CD4-positive, alpha-beta T cell treated with Interleukin-17A for 4 hours (primary cell): ENCODE measurements at regions not wholly inside any gene's neighbourhood (a gene's known extent, or its start where the extent isn't known, plus 50 kb on each side); places are given as distances from the start of the nearest gene placed in this dataset.

Source experiments
- DNase-seq: peaks from one replicate; pipeline ENCODE4 v3.0.0-alpha.2; 2020; ENCODE audit warnings: mixed read lengths

GRCh38 chr1:88104236-88104635 lies 579.8 kb upstream of the PKN2 start:
- no peak for DNase-seq

- no peak for DNase-seq
These were observed 579.2 kb upstream of the PKN2 start for GRCh38 chr1:88104886-88105285.

GRCh38 chr1:88111816-88112215 lies 572.3 kb upstream of the PKN2 start:
- no peak for DNase-seq

GRCh38 chr1:88117597-88117996 lies 566.5 kb upstream of the PKN2 start:
- DNase-seq, result no peak

DNA sequence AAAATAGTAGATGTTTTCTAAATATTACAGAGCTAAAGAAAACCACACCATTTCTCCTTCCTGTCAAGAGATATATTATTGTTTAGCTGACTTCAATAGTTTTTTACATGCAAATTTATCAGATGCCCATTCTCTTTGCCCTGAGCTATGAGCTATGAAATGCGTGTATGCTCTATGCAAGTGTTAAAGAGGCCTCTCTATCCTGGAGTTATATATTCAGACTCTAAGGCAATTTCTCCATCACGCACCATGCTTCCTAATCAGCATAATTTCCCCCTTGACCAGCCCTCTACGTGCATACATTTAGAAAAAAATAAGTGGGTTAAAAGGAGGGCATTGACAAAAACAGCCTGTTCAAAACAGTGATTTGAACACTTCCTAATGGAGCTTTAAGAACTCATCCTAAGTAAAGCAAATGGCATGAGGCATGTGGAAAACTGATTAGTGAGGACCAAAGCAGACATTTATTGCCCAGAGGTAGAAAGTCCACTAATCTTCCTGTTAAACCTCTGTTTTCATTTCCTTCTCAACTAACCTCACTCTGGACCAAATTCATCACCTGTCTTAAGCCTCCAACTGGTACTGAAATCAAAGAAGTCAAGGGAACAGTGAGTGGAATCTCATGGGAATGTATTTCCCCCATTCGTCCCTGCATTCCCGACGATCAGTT lies 565.8 kb upstream of the PKN2 start:
- DNase-seq, result no peak

- no peak for DNase-seq
These were observed 559.5 kb upstream of the PKN2 start for GRCh38 chr1:88124614-88125013.

DNA sequence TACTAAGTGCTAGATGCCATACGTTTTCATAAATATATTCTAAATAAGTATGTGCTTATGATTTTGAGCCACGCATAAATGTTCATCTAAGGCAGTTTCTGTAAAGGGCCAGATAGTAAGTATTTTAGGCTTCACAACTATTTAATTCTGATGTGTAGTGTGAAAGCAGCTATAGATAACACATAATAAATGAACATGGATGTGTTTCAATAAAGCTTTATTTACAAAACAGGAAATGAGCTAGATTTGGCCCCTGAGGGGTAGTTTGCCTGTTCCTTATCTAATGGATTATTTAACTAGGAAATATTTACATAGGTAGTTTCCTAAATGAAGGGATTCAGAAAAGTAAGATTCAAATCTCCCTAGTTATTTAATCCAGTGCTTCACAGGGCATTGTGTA lies 557.6 kb upstream of the PKN2 start:
- DNase-seq, result no peak

DNA sequence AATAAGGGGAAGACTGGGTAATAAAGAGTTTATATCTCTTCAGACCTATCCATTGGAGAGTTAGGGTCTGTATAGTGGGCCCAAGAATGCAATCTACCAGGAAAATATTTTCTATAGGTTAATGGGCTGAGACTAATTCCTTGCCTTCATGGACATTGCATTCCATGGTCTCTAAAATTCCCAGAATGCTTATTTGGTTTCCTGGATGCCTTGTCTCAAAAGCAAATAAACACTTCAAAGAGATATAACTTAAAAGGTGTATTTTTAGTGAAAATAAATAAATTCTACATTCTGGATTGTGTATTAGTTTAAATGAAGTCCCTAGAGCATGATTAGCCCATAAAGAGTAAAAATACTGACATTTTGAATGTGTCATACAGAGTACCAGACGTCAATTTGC lies 550.1 kb upstream of the PKN2 start:
- no peak for DNase-seq

DNA sequence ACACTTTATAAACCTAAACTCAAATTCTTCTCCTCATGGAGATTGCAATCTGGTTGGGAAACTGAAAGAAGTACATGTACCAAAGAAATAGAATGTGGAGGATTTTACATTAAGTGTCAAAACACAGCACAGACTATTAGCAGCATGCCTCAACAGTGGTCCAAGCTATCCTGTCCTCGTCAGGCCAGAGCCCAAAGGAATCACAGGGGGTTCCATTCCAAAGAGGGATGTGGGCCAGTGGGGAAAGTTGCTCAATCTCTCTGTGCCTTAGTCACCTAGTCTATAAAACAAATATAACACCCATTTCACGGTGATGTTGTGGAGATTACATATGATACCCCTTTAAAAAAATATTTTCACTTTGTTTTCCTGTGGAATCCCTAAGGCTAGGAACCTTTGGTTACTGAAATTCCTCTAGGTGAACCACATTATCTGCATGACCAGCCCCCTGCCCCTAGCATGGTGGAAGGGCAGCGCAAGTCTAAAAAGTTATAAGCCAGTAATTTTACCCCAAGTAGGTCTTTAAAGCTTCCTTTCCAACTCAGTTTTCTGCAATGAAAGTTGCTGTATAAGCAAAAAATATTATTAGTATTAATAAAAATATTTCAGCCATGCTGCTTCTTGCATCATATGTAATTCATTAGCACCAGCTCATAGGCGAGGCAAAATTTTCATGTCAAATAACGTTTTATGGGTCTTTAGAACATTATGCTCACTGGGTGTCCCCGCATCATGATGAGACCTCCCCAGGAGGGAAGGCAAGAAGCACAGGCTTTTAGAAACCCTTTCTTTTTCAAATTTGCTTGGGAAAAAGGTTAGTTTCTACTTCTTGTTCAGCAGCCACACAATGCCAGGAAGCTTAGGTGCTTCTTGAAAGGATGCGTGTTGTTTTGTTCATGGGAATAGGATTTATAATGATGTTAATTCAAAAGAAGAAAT lies 548.8 kb upstream of the PKN2 start:
- no peak for DNase-seq

DNA sequence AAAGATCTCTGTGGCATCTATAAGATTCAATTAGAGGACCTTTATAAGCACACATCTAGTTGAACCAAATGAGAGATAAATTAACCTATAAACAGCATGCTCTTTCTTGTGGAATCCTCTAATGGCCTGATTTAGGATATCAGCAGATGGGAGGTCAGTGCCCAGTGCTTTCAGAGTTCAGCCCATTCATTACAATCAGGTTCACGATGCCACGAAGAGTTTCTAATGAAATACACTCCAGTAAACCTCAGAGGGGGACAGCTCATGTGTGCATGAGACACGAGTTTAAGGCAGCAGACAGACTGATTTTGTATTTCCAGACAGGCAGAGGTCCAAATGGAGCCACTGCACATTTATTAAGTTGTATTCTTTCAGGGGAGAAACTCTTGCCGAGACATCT lies 544.4 kb upstream of the PKN2 start:
- no peak for DNase-seq

DNA sequence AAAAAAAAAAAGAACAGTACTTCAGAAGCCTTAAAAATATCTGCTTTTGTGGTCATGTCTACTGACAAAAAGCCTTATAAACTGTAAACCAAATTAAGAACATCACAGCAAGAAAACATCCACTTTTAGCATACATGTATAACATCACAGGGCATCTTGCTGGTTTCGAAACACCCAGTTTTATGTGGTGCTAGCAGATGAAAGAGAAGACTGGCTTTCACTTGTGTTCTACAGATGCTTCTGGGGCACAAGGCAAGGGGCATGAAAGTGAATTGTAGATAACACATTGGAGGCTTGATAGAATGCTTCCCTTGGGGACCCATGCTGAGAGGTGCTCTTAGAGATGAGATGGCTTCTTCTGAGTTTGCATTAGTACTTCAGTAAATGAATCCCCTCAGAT lies 543.7 kb upstream of the PKN2 start:
- no peak for DNase-seq

GRCh38 chr1:88141499-88142074 lies 542.5 kb upstream of the PKN2 start:
- DNase-seq, result no peak

DNA sequence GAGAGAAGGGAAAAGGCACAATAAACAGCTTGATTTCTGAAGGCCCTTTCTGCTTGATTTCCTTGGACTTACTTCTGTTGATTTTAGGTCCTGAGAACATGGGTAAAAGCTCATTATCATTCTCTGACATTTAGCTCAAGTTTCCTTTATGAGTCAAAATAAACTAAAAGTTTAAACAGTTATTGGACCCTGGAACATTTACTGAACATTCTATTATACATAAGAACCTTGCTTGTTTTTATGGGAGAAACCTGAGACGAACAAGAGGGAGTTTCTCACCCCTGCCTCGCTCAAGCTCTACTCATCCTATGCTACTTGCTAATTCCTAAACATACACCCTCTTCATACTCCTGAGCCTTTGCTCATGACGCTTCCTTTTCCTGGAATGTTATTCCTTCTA lies 538.3 kb upstream of the PKN2 start:
- DNase-seq, result no peak

DNA sequence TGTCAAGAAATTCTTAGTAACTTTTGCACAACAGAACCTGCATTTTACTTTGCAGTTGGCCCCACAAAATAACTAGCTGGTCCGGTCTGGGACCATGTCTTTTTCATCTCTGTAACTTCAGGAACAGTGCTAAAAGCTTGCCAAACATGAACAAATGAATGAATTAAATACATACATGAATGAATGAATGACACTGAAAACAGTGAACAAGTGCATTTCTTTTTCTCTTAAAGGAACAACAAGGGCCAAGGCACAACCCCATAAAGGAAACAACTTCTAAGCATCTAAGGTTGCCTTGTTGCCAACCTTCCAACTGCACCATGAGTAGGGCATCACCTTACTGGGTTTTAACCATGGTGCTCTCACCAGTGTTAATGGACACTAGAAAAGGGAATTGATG lies 534.4 kb upstream of the PKN2 start:
- DNase-seq, result no peak

DNA sequence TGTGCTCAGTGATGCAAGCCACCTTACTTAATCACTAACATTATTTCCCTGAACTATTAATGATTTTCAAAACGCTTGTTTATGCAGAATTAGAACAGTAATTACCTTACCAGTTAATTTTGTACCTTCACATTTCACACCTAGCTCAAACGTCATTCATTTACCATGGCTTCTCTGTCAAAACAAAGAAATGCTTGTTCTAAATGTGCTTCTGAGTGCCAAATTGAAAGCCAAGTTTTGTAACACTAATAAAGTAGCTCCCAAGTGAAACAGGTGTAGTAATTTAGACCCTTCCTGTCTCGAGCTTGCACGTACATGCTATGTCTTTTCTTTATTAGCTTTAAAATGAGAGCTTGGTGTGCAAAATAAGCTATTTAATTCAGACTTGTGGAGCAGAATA lies 533.7 kb upstream of the PKN2 start:
- DNase-seq, result no peak

DNA sequence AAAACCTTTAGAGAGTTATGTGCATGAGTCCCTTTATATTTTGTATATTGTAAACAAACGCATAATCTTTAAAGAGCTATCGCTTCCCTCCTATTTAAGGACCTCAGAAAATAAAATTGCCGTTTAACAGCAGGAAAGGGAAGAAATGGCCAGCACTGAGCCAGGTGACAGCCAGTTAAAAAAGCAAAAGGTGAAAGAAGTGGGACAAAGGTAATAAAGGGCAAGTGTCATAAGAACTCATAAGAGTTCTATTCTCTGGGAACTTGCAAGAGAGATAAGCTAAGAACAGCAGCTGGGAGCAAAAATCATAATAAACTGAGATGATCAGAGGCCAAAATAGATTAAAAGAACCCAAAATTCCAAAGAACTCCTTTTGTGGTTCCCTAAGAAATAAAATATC lies 520.9 kb upstream of the PKN2 start:
- DNase-seq, result no peak

- DNase-seq, result no peak
These were observed 515.9 kb upstream of the PKN2 start for GRCh38 chr1:88168126-88168525.

GRCh38 chr1:88169139-88169538 lies 514.9 kb upstream of the PKN2 start:
- no peak for DNase-seq

- DNase-seq, result no peak
These were observed 514.1 kb upstream of the PKN2 start for GRCh38 chr1:88169939-88170338.

GRCh38 chr1:88175120-88175630 lies 508.9 kb upstream of the PKN2 start:
- no peak for DNase-seq

DNA sequence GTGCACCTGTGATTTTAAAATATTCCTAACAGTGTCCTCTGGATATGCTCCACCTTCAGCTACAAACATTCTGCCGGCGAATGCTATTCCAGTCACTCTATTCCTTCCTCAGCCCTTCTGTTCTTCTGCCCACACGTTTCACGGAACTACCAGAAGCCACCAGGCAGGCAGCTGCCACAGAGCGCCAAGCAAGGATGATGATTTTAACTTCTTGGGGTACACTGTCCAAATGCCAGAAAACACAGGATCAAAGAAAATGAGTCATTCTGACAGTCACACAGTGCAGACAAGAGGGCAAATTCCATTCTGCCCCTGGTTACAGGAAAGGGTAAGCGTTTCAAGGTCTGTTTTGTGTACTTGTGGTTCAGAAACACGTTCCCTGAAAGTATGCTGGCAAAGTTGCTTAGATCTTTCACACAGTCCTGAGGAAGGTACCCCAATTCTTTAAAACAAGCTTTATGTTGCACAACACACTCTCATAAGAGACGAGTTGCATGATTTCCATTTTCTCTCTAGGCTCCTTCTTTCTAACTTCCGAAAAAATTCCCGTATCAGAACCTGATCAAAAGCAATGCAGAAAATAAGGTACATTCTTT lies 508.3 kb upstream of the PKN2 start:
- DNase-seq, result no peak

DNA sequence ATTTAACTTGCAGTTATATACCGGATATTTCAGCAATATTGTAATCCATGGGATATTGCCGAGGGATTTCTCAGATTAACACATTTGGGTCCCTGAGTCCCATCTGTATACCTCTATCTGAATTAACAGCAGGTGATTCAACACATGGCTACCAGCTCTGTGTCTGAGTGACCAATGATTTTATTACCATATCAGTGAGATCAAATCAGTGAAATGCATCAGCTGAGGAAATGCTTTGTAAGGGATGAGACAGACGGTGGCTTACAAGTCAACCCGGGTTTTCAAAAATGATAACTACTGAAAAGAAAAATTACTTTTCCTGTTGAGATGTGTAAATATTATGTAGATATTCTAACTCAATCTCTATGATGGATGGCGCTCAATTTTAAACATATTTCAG lies 504.1 kb upstream of the PKN2 start:
- no peak for DNase-seq

DNA sequence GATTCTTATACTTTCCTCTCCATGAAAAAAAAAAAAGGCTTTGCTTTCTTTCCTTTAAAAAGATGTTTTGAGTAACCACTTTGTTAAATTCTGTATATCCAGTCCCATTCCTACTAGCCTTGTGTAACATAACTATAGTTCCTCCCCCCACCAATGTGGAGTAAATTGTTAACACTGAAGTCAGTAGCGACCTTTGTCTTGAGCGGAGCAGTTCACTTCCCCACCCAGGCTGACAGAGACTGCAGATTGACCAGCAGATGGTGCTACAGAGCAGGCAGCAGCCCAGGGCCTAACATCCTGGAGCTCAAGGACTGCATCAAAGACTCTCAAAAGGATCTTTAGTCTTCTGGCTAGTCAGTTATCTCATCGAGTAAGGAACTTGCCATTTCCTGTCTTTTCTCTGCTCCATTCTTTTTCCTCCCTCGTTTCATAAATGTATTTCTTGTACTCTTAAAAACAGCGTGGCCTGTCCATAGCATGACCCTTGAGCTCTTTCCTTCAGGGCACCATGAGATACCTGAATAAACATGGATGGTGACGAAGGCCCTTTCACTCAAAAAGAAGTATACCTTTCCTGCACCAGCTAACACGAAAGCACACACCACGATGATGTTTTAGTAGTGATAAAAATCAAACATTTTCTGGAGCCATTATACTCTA lies 503.5 kb upstream of the PKN2 start:
- peak; percentile 48 for DNase-seq
